ENCODE measurements at regions not wholly inside any gene's neighbourhood (a gene's known extent, or its start where the extent isn't known, plus 50 kb on each side); places are given as distances from the start of the nearest gene placed in this dataset.
"Not testable (repeated sequence)": the region's sequence is repeated elsewhere in the genome, so short reads cannot be mapped to it uniquely, and the experiment has no call there.

DNA sequence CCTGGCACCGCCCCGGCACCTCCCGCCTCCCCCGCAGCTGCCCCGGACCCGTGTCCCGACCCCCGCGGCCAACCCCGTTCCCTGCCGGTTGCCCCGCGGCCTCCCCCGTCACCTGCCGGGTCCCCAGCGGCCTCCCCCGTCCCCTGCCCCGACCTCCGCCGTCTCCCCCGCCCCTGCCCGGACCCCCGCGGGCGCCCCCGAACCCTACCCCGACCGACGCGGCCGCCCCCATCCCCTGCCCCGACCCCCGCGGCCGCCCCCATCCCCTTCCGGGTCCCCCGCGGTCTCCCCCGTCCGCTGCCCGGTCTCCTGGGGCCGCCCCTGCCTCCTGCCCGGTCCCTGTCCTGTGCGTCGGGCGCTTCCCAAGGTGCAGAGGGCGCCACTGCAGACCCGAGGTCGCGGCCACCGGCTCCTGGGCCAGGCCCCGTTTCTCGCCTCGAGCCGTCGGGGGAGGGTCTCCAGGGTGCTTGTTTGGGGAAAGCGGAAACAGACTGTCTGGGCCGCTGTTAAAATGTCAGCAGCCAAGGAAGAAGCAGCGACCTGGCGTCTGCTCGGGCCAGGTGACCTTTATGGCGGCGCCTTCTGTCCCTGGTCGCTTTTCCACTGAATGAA, 51.6 kb upstream of the APOD start:
- TF ChIP-seq, protein P1, sequence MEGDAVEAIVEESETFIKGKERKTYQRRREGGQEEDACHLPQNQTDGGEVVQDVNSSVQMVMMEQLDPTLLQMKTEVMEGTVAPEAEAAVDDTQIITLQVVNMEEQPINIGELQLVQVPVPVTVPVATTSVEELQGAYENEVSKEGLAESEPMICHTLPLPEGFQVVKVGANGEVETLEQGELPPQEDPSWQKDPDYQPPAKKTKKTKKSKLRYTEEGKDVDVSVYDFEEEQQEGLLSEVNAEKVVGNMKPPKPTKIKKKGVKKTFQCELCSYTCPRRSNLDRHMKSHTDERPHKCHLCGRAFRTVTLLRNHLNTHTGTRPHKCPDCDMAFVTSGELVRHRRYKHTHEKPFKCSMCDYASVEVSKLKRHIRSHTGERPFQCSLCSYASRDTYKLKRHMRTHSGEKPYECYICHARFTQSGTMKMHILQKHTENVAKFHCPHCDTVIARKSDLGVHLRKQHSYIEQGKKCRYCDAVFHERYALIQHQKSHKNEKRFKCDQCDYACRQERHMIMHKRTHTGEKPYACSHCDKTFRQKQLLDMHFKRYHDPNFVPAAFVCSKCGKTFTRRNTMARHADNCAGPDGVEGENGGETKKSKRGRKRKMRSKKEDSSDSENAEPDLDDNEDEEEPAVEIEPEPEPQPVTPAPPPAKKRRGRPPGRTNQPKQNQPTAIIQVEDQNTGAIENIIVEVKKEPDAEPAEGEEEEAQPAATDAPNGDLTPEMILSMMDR (IDR thresholded peaks at IDR 0.05), result not testable (repeated sequence)
- not testable (repeated sequence) for TF ChIP-seq ZFX (IDR thresholded peaks at IDR 0.05; ENCODE audit: borderline replicate concordance)
